Cardiac fibroblast (primary cell): ENCODE measurements at regions not wholly inside any gene's neighbourhood (a gene's known extent, or its start where the extent isn't known, plus 50 kb on each side); places are given as distances from the start of the nearest gene placed in this dataset.
A peak's percentile ranks its signal among the peaks of the same experiment; 100 is the strongest.
"Not testable (repeated sequence)": the region's sequence is repeated elsewhere in the genome, so short reads cannot be mapped to it uniquely, and the experiment has no call there.

Experiments
- DNase-seq, 2 donors: peaks; one replicate each; pipeline versions ENCODE4 v3.0.0 to v3.0.0-alpha.2; 2010; ENCODE audit warnings: low read depth in 2 of 2
- H3K4me3 ChIP-seq, 2 donors: replicated peaks in 1 of 2; 1 replicate in 1 of 2; 2 replicates in 1 of 2; pipeline ENCODE4 v1.5.1; 2011; ENCODE audit warnings: low read depth in 2 of 2, low read length in 2 of 2, mild to moderate bottlenecking in 2 of 2, moderate library complexity in 1 of 2
- TF ChIP-seq, protein P1 (sequence below): IDR thresholded peaks from one replicate; pipeline ENCODE4 v1.5.1; 2011; ENCODE audit warnings: low read depth, mild to moderate bottlenecking, low read length, inconsistent platforms

- DNase-seq: no peak
- no peak overlapping the region for H3K4me3 ChIP-seq
- TF ChIP-seq, protein P1, sequence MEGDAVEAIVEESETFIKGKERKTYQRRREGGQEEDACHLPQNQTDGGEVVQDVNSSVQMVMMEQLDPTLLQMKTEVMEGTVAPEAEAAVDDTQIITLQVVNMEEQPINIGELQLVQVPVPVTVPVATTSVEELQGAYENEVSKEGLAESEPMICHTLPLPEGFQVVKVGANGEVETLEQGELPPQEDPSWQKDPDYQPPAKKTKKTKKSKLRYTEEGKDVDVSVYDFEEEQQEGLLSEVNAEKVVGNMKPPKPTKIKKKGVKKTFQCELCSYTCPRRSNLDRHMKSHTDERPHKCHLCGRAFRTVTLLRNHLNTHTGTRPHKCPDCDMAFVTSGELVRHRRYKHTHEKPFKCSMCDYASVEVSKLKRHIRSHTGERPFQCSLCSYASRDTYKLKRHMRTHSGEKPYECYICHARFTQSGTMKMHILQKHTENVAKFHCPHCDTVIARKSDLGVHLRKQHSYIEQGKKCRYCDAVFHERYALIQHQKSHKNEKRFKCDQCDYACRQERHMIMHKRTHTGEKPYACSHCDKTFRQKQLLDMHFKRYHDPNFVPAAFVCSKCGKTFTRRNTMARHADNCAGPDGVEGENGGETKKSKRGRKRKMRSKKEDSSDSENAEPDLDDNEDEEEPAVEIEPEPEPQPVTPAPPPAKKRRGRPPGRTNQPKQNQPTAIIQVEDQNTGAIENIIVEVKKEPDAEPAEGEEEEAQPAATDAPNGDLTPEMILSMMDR: no peak
Observed at GRCh38 chr20:26207237-26207966, 510.7 kb upstream of the ZNF337 start.

GRCh38 chr20:26205350-26205749 is 508.7 kb upstream of the ZNF337 start:
- no peak for DNase-seq
- H3K4me3 ChIP-seq: no peak overlapping the region
- TF ChIP-seq, protein P1: no peak

DNA sequence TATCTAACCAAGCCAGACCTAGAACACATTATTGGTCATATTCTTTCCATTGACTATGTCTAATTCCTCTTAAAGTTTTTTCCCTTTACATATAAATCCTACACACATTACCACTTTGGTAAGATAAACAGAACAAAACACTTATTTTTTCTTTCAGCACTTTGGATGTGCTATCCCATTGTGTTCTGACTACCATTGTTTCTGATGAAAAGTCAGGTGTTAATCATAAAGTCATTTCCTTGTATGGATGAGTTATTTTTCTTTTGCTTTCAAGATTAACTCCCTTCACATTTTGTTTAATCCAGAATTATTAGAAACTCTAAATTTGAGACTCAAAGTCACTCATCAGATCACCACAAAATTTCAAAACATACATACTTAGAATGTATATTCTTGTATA is 504.4 kb upstream of the ZNF337 start:
- DNase-seq: peak in 1 of 2 donors; percentile 13

GRCh38 chr20:26187329-26187728 is 490.7 kb upstream of the ZNF337 start:
- DNase-seq, H3K4me3 ChIP-seq: not testable (repeated sequence)

More for the DNA sequence above, 504.4 kb upstream of the ZNF337 start:
- not testable (repeated sequence) for H3K4me3 ChIP-seq

DNA sequence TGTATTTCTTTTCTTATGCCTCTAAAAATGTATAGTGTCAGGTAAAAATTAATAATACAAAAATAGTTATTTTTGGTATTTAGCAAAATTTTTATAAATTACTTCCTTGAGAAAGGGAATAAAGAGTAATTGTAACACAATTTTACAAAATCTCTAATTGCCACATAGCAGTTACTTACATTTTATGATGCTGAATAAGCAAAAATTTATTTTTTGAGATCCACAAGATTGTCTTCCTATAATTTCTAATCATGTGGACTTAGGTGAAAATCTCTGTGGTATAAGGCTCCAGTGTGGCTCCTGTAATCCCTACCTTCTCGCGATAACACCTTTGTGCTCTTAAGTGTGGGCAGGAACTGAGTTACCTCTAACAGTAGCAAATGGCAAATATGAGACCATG is 487.1 kb upstream of the ZNF337 start:
- DNase-seq, H3K4me3 ChIP-seq: not testable (repeated sequence)

GRCh38 chr20:26181364-26181763 is 484.7 kb upstream of the ZNF337 start:
- DNase-seq, H3K4me3 ChIP-seq: not testable (repeated sequence)

GRCh38 chr20:26171875-26172274 is 475.2 kb upstream of the ZNF337 start:
- DNase-seq, H3K4me3 ChIP-seq: not testable (repeated sequence)

- TF ChIP-seq, protein P1: no peak
- DNase-seq: peak; percentile 67 to 72
- H3K4me3 ChIP-seq: no peak overlapping the region
Observed at GRCh38 chr20:26169506-26169905, 472.9 kb upstream of the ZNF337 start.

- peak; percentile 59 to 66 for DNase-seq
- no peak overlapping the region for H3K4me3 ChIP-seq
- TF ChIP-seq, protein P1: no peak
Observed at GRCh38 chr20:26167499-26167898, 470.8 kb upstream of the ZNF337 start.
